Stimulated activated naive CD8-positive, alpha-beta T cell treated with anti-CD3 and anti-CD28 coated beads, Interleukin-15, amount 100 ng/mL, for 72 hours (primary cell): ENCODE measurements at regions not wholly inside any gene's neighbourhood (a gene's known extent, or its start where the extent isn't known, plus 50 kb on each side); places are given as distances from the start of the nearest gene placed in this dataset.

Source experiments
- ATAC-seq: fragments of 150-1000 bp; cut with Tn5 transposase; 2 replicates; pipeline ENCODE4 v1.10.0; 2021; ENCODE audit warnings: mild to moderate bottlenecking, moderate library complexity
- DNase-seq, 2 donors: peaks; one replicate each; pipeline ENCODE4 v3.0.0; 2021 to 2022
- H3K27ac Mint-ChIP-seq, 2 donors: one replicate each; pipeline ENCODE4 v1.8.0; 2022; ENCODE audit warnings: mild to moderate bottlenecking in 2 of 2, mixed read lengths in 2 of 2, moderate library complexity in 2 of 2
- H3K27me3 Mint-ChIP-seq: one replicate; pipeline ENCODE4 v1.8.0; 2022; ENCODE audit warnings: mixed read lengths
- H3K4me1 Mint-ChIP-seq: one replicate; pipeline ENCODE4 v1.8.0; 2022; ENCODE audit warnings: mild to moderate bottlenecking, mixed read lengths
- H3K4me3 Mint-ChIP-seq, 2 donors: one replicate each; pipeline ENCODE4 v1.8.0; 2022; ENCODE audit warnings: mild to moderate bottlenecking in 2 of 2, mixed read lengths in 2 of 2, moderate library complexity in 1 of 2
- H3K9me3 Mint-ChIP-seq, 2 donors: one replicate each; pipeline ENCODE4 v1.8.0; 2022; ENCODE audit warnings: mixed read lengths in 2 of 2

- DNase-seq (no peak), ATAC-seq (no peak)
- no peaks in the 10 kb centered on the region for H3K4me1 Mint-ChIP-seq
- H3K4me3 Mint-ChIP-seq, result no peak overlapping the region
- H3K27me3 Mint-ChIP-seq, result no peaks in the 10 kb centered on the region
- no peaks in the 10 kb centered on the region for H3K9me3 Mint-ChIP-seq
- H3K27ac Mint-ChIP-seq, result no peak overlapping the region
These were observed 63.5 kb upstream of the MBIP start for GRCh38 chr14:36383767-36384431.

- peak; percentile 81 for ATAC-seq
- DNase-seq, result peak; percentile 67 to 70
- Mint-ChIP-seq H3K9me3 (no peaks in the 10 kb centered on the region), H3K27me3 (no peaks in the 10 kb centered on the region), H3K4me1 (no peaks in the 10 kb centered on the region), H3K4me3 (no peak overlapping the region), H3K27ac (no peak overlapping the region)
These were observed 53.7 kb upstream of the MBIP start for GRCh38 chr14:36373982-36374673.
